SK-N-SH (cell line): ENCODE measurements at regions not wholly inside any gene's neighbourhood (a gene's known extent, or its start where the extent isn't known, plus 50 kb on each side); places are given as distances from the start of the nearest gene placed in this dataset.

ENCODE experiments used
- CTCF ChIA-PET: fragments of 300-600, 350-600 bp; formaldehyde crosslinking; extraction: SDS; loops from one replicate; lab custom pipeline; 2021; lab: Yijun Ruan, JAX
- POLR2A ChIA-PET: fragments of 350-600 bp; sonication (Branson Sonifier 250); formaldehyde crosslinking; extraction: SDS; loops from one replicate; lab custom pipeline; 2020; ENCODE audit warnings: antibody characterized with exemption, inconsistent platforms; lab: Yijun Ruan, JAX
- DNase-seq: peaks from one replicate; pipeline ENCODE4 v3.0.0; 2012
- H2AFZ ChIP-seq: fragments of 200-600 bp; sonication (generic); 2 replicates; pipeline ENCODE4 v1.8.1; 2016; ENCODE audit warnings: antibody characterized with exemption, mild to moderate bottlenecking, low read depth
- H3F3A ChIP-seq: fragments of 200-600 bp; sonication (generic); replicated peaks from 2 replicates; pipeline ENCODE3; 2016; ENCODE audit warnings: antibody characterized with exemption, mild to moderate bottlenecking; ENCODE audit not compliant: insufficient read depth
- H3K27ac ChIP-seq, 2 experiments: fragments of 200-500 bp in 1 of 2; fragments of 200-600 bp in 1 of 2; sonication (Bioruptor generic) in 1 of 2; sonication (generic), shearing (Covaris generic) in 1 of 2; 2 replicates each; pipeline versions ENCODE4 v1.5.1 to v1.6.1; 2014 to 2016; ENCODE audit warnings: low read depth in 2 of 2, inconsistent platforms in 1 of 2, low read length in 1 of 2, mild to moderate bottlenecking in 1 of 2, mixed read lengths in 1 of 2
- H3K27me3 ChIP-seq: fragments of 200-600 bp; sonication (generic), shearing (Covaris generic); 2 replicates; pipeline ENCODE4 v1.6.1; 2016; ENCODE audit warnings: mixed run types; ENCODE audit not compliant: insufficient read depth
- H3K36me3 ChIP-seq, 2 experiments: fragments of 200-500 bp in 1 of 2; fragments of 200-600 bp in 1 of 2; sonication (Bioruptor generic) in 1 of 2; sonication (generic) in 1 of 2; replicated peaks in 1 of 2; 2 replicates each; pipeline versions ENCODE3 to v1.5.1; 2014 to 2016; ENCODE audit warnings: low read length in 1 of 2, mild to moderate bottlenecking in 1 of 2; ENCODE audit not compliant: insufficient read depth in 2 of 2, control insufficient read depth in 1 of 2
- H3K4me1 ChIP-seq, 2 experiments: fragments of 200-500 bp in 1 of 2; fragments of 200-600 bp in 1 of 2; sonication (Bioruptor generic) in 1 of 2; sonication (generic), shearing (Covaris generic) in 1 of 2; 2 replicates each; pipeline versions ENCODE4 v1.5.1 to v1.6.1; 2014 to 2016; ENCODE audit warnings: low read depth in 1 of 2, low read length in 1 of 2, mixed run types in 1 of 2; ENCODE audit not compliant: insufficient read depth in 2 of 2, control insufficient read depth in 1 of 2
- H3K4me2 ChIP-seq: fragments of 200-600 bp; sonication (generic), shearing (Covaris generic); 2 replicates; pipeline ENCODE4 v1.6.1; 2017; ENCODE audit warnings: mixed run types
- H3K4me3 ChIP-seq, 2 experiments: fragments of 200-500 bp in 1 of 2; fragments of 200-600 bp in 1 of 2; sonication (Bioruptor generic) in 1 of 2; sonication (generic), shearing (Covaris generic) in 1 of 2; 2 replicates each; pipeline versions ENCODE4 v1.5.1 to v1.8.1; 2014 to 2016; ENCODE audit warnings: low read depth in 2 of 2, inconsistent platforms in 1 of 2, low read length in 1 of 2, mild to moderate bottlenecking in 1 of 2, mixed read lengths in 1 of 2, moderate library complexity in 1 of 2
- H3K79me2 ChIP-seq: fragments of 200-600 bp; sonication (generic); 2 replicates; pipeline ENCODE4 v1.8.1; 2017; ENCODE audit warnings: mild to moderate bottlenecking; ENCODE audit not compliant: insufficient read depth
- H3K9ac ChIP-seq: fragments of 200-600 bp; sonication (generic); 2 replicates; pipeline ENCODE4 v1.6.1; 2017; ENCODE audit warnings: mixed run types
- H3K9me2 ChIP-seq: fragments of 200-600 bp; sonication (generic); 2 replicates; pipeline ENCODE4 v1.6.1; 2017; ENCODE audit warnings: mixed run types
- H3K9me3 ChIP-seq: fragments of 200-600 bp; sonication (generic); 2 replicates; pipeline ENCODE4 v1.6.1; 2017; ENCODE audit warnings: mixed run types, mild to moderate bottlenecking, moderate library complexity
- H4K20me1 ChIP-seq: fragments of 200-600 bp; sonication (generic); 2 replicates; pipeline ENCODE4 v1.6.1; 2017; ENCODE audit warnings: mild to moderate bottlenecking, mixed run types; ENCODE audit not compliant: insufficient read depth
- CHD2 ChIP-seq: fragments of 150-350 bp; IDR thresholded peaks from 2 replicates; pipeline ENCODE4 v1.6.1; 2018; ENCODE audit warnings: low read length; ENCODE audit not compliant: partially characterized antibody
- ELF1 ChIP-seq: IDR thresholded peaks from 2 replicates; pipeline ENCODE4 v1.4.0; 2012
- EP300 ChIP-seq, 2 experiments: IDR thresholded peaks; 2 replicates each; pipeline versions ENCODE4 v1.4.0 to v1.6.1; 2012; ENCODE audit warnings: borderline replicate concordance in 1 of 2, low read depth in 1 of 2, low read length in 1 of 2
- EZH2phosphoT487 ChIP-seq: fragments of 200-600 bp; sonication (generic); IDR thresholded peaks from 2 replicates; pipeline ENCODE4 v1.6.1; 2017; ENCODE audit warnings: low read depth, mixed run types, mild to moderate bottlenecking, antibody characterized with exemption, moderate library complexity, borderline replicate concordance
- FOSL2 ChIP-seq: IDR thresholded peaks from 2 replicates; pipeline ENCODE4 v1.4.0; 2012; ENCODE audit warnings: low read depth, mild to moderate bottlenecking, moderate library complexity, borderline replicate concordance
- GATA2 ChIP-seq: sonication (generic); formaldehyde crosslinking; IDR thresholded peaks from 2 replicates; pipeline ENCODE4 v1.5.0; 2020; ENCODE audit warnings: mild to moderate bottlenecking, missing genetic modification reagents
- JUND ChIP-seq: IDR thresholded peaks from 2 replicates; pipeline ENCODE4 v1.4.0; 2012
- MEF2A ChIP-seq: IDR thresholded peaks from 2 replicates; pipeline ENCODE4 v1.4.0; 2012; ENCODE audit warnings: low read depth, borderline replicate concordance
- NFIC ChIP-seq: IDR thresholded peaks from 2 replicates; pipeline ENCODE4 v1.4.0; 2012; ENCODE audit warnings: borderline replicate concordance
- NRF1 ChIP-seq: IDR thresholded peaks from 2 replicates; pipeline ENCODE4 v1.6.1; 2012; ENCODE audit warnings: low read depth, mild to moderate bottlenecking, low read length
- POLR2AphosphoS5 ChIP-seq: IDR thresholded peaks from 2 replicates; pipeline ENCODE4 v1.6.1; 2012; ENCODE audit warnings: low read depth, low read length
- RFX5 ChIP-seq: IDR thresholded peaks from 2 replicates; pipeline ENCODE4 v1.6.1; 2012; ENCODE audit warnings: mild to moderate bottlenecking, improper control_type of control experiment, low read length
- TAF1 ChIP-seq: IDR thresholded peaks from 2 replicates; pipeline ENCODE4 v1.6.1; 2012; ENCODE audit warnings: low read depth, mild to moderate bottlenecking, low read length, moderate library complexity, borderline replicate concordance
- TCF12 ChIP-seq: IDR thresholded peaks from 2 replicates; pipeline ENCODE4 v1.4.0; 2012
- TEAD4 ChIP-seq: IDR thresholded peaks from 2 replicates; pipeline ENCODE4 v1.4.0; 2012; ENCODE audit warnings: mild to moderate bottlenecking, borderline replicate concordance; ENCODE audit not compliant: insufficient read depth
- YY1 ChIP-seq: IDR thresholded peaks from 2 replicates; pipeline ENCODE4 v1.4.0; 2012; ENCODE audit warnings: low read depth, mild to moderate bottlenecking
- WGBS: methylation state at CpG from one replicate; pipeline ENCODE4 v1.1.6; 2017; ENCODE audit warnings: low lambda C conversion rate; 5-methylcytosine and 5-hydroxymethylcytosine counted together
- TF ChIP-seq, protein P1 (sequence below): IDR thresholded peaks from 2 replicates; pipeline ENCODE4 v1.4.0; 2012; ENCODE audit warnings: low read depth
- TF ChIP-seq, protein P2 (sequence below): fragments of 150-350 bp; IDR thresholded peaks from 2 replicates; pipeline ENCODE4 v1.6.1; 2016; ENCODE audit warnings: mild to moderate bottlenecking, low read depth, low read length
- TF ChIP-seq, protein P3 (sequence below): IDR thresholded peaks from 2 replicates; pipeline ENCODE4 v1.4.0; 2012; ENCODE audit warnings: low read depth, borderline replicate concordance

DNA sequence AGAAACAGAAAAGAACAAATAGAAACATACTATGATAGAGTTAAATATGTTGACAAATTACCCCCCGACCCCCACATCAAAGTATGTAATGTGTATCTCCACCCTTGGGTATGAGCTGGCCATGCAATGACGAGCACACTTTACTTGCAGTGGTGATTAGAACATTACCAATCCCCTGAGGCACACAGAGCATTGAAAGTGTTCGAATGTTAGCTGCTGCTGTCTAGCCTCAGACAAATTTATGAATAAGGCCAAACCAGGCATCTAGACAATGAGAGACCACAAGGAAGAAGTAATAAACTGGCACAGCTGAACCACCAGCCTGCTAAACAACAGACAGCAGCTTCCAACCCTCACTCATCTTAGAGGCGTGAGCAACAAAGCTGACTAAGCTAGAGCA, 380.5 kb downstream of the DSEL start:
- POLR2A ChIA-PET, result no interaction called here
- TF ChIP-seq TCF12, result no peak
- no peak for TF ChIP-seq EP300 (IDR thresholded peaks at IDR 0.05; ENCODE audit: borderline replicate concordance in 1 of 2, low read depth in 1 of 2, low read length in 1 of 2)
- no peak for TF ChIP-seq TEAD4
- no peak for TF ChIP-seq TAF1
- TF ChIP-seq GATA2 (CRISPR knock-in tag), result no peak
- TF ChIP-seq, protein P1, sequence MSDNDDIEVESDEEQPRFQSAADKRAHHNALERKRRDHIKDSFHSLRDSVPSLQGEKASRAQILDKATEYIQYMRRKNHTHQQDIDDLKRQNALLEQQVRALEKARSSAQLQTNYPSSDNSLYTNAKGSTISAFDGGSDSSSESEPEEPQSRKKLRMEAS, result no peak
- TF ChIP-seq YY1, result no peak
- no peak for TF ChIP-seq NFIC
- TF ChIP-seq EZH2phosphoT487, result no peak
- TF ChIP-seq, protein P2, sequence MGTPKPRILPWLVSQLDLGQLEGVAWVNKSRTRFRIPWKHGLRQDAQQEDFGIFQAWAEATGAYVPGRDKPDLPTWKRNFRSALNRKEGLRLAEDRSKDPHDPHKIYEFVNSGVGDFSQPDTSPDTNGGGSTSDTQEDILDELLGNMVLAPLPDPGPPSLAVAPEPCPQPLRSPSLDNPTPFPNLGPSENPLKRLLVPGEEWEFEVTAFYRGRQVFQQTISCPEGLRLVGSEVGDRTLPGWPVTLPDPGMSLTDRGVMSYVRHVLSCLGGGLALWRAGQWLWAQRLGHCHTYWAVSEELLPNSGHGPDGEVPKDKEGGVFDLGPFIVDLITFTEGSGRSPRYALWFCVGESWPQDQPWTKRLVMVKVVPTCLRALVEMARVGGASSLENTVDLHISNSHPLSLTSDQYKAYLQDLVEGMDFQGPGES, result no peak
- TF ChIP-seq MEF2A, result no peak
- no peak for TF ChIP-seq NRF1
- no peak for TF ChIP-seq RFX5
- TF ChIP-seq JUND, result no peak
- no peak for TF ChIP-seq POLR2AphosphoS5
- WGBS, result 32% methylated on average over 4 of the region's 4 CpGs
- Histone ChIP-seq H3K9me2 (no peaks in the 10 kb centered on the region), H3K27me3 (no peaks in the 10 kb centered on the region), H3F3A (no peaks in the 10 kb centered on the region), H3K9me3 (no peaks in the 10 kb centered on the region), H4K20me1 (no peaks in the 10 kb centered on the region), H3K27ac (no peak overlapping the region), H3K79me2 (no peaks in the 10 kb centered on the region), H2AFZ (no peak overlapping the region), H3K9ac (no peak overlapping the region), H3K4me2 (no peak overlapping the region), H3K36me3 (no peaks in the 10 kb centered on the region), H3K4me1 (peaks cover 0 to 8% of the 10 kb centered on the region in 2 experiments; a peak in 2 of 4 replicates), H3K4me3 (no peak overlapping the region)
- no peak for DNase-seq
- CTCF ChIA-PET, result interaction anchor here (2.3 kb wide), 1 partner anchor 31 kb away, joined by 7 read pairs; no protein-coding TSS in a partner anchor

DNA sequence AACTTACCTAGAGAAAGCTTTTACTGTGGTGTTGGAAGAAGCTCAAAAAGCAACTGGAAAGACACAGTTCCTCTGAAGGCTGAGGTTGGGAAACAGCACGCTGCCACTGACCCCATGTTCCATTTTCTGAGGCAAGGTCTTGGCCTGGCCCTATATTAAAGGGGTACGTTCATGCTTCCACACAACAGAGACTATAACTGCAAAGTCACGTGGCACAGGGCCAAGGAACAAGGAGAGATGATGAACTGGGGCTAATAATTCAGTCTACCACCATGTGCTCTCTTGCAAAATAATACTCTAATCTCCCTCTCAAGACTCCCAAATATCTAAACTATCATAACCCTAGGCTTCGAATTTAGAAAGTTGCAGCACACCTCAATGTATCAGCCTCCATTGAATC, 381.6 kb downstream of the DSEL start:
- Histone ChIP-seq H3K36me3 (no peaks in the 10 kb centered on the region), H3K9me2 (no peaks in the 10 kb centered on the region), H3K79me2 (no peaks in the 10 kb centered on the region), H3K9ac (no peak overlapping the region), H3F3A (no peaks in the 10 kb centered on the region), H3K27ac (no peak overlapping the region), H2AFZ (no peak overlapping the region), H3K4me2 (no peak overlapping the region), H4K20me1 (no peaks in the 10 kb centered on the region), H3K4me3 (no peak overlapping the region), H3K27me3 (no peaks in the 10 kb centered on the region), H3K4me1 (peaks cover 0 to 8% of the 10 kb centered on the region in 2 experiments; a peak in 2 of 4 replicates), H3K9me3 (no peaks in the 10 kb centered on the region)
- DNase-seq, result no peak
- ChIA-PET CTCF (interaction anchor here (2.3 kb wide), 1 partner anchor 30 kb away, joined by 7 read pairs; no protein-coding TSS in a partner anchor), POLR2A (no interaction called here)
- 14% methylated on average over 4 of the region's 4 CpGs for WGBS
- TF ChIP-seq FOSL2 (no peak), EP300 (IDR thresholded peaks at IDR 0.05; ENCODE audit: borderline replicate concordance in 1 of 2, low read depth in 1 of 2, low read length in 1 of 2) (no peak), YY1 (no peak), CHD2 (no peak), ELF1 (no peak)
- TF ChIP-seq, protein P3, sequence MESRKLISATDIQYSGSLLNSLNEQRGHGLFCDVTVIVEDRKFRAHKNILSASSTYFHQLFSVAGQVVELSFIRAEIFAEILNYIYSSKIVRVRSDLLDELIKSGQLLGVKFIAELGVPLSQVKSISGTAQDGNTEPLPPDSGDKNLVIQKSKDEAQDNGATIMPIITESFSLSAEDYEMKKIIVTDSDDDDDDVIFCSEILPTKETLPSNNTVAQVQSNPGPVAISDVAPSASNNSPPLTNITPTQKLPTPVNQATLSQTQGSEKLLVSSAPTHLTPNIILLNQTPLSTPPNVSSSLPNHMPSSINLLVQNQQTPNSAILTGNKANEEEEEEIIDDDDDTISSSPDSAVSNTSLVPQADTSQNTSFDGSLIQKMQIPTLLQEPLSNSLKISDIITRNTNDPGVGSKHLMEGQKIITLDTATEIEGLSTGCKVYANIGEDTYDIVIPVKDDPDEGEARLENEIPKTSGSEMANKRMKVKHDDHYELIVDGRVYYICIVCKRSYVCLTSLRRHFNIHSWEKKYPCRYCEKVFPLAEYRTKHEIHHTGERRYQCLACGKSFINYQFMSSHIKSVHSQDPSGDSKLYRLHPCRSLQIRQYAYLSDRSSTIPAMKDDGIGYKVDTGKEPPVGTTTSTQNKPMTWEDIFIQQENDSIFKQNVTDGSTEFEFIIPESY, result no peak
